Karpas-422 (cell line): ENCODE measurements at regions not wholly inside any gene's neighbourhood (a gene's known extent, or its start where the extent isn't known, plus 50 kb on each side); places are given as distances from the start of the nearest gene placed in this dataset.

Experiments used
- DNase-seq: peaks from one replicate; pipeline ENCODE4 v3.0.0-alpha.2; 2015
- H2AFZ ChIP-seq: fragments of 200-600 bp; sonication (generic); 2 replicates; pipeline ENCODE4 v1.6.1; 2014; ENCODE audit warnings: antibody characterized with exemption, low read length, mixed read lengths
- H3K27ac ChIP-seq: fragments of 200-600 bp; sonication (generic); 2 replicates; pipeline ENCODE4 v1.5.1; 2014; ENCODE audit warnings: mild to moderate bottlenecking, low read length, moderate library complexity
- H3K27me3 ChIP-seq: fragments of 200-600 bp; sonication (generic); 2 replicates; pipeline ENCODE4 v1.6.1; 2014; ENCODE audit warnings: low read length, mixed read lengths
- H3K36me3 ChIP-seq: fragments of 200-600 bp; sonication (generic); 2 replicates; pipeline ENCODE4 v1.6.1; 2014; ENCODE audit warnings: low read length, mixed read lengths; ENCODE audit not compliant: insufficient read depth
- H3K4me1 ChIP-seq: fragments of 200-600 bp; sonication (generic); 2 replicates; pipeline ENCODE4 v1.6.1; 2014; ENCODE audit warnings: mild to moderate bottlenecking, low read length, mixed read lengths
- H3K4me2 ChIP-seq: fragments of 200-600 bp; sonication (generic); 2 replicates; pipeline ENCODE4 v1.6.1; 2014; ENCODE audit warnings: low read length, low read depth, mild to moderate bottlenecking; ENCODE audit not compliant: poor library complexity, severe bottlenecking
- H3K4me3 ChIP-seq: fragments of 200-600 bp; sonication (generic); 2 replicates; pipeline ENCODE4 v1.5.1; 2014; ENCODE audit warnings: mild to moderate bottlenecking, antibody characterized with exemption, low read length, mixed read lengths
- H3K79me2 ChIP-seq: fragments of 200-600 bp; sonication (generic); 2 replicates; pipeline ENCODE4 v1.6.1; 2014; ENCODE audit warnings: mild to moderate bottlenecking, low read length, mixed read lengths
- H3K9ac ChIP-seq: fragments of 200-600 bp; sonication (generic); 2 replicates; pipeline ENCODE4 v1.6.0; 2014; ENCODE audit warnings: low read length
- H3K9me2 ChIP-seq: fragments of 200-600 bp; sonication (generic), shearing (Covaris generic); replicated peaks from 2 replicates; pipeline ENCODE4 v1.6.0; 2014; ENCODE audit warnings: mild to moderate bottlenecking, low read length, moderate library complexity; ENCODE audit not compliant: insufficient read depth
- H3K9me3 ChIP-seq: fragments of 300-700, 200-600 bp; sonication (generic); 2 replicates; pipeline ENCODE4 v1.6.1; 2014; ENCODE audit warnings: low read length, mixed read lengths
- H4K20me1 ChIP-seq: fragments of 200-600 bp; sonication (generic); 2 replicates; pipeline ENCODE4 v1.6.1; 2014; ENCODE audit warnings: mild to moderate bottlenecking, antibody characterized with exemption, low read length, low read depth; ENCODE audit not compliant: insufficient read depth

GRCh38 chr5:115433918-115434317 lies 110.7 kb downstream of the FEM1C start:
- Histone ChIP-seq H3K4me1 (no peaks in the 10 kb centered on the region), H3K9me3 (no peaks in the 10 kb centered on the region), H3K4me2 (no peak overlapping the region), H3K9me2 (no peaks in the 10 kb centered on the region), H3K4me3 (no peak overlapping the region), H3K9ac (no peak overlapping the region), H3K27me3 (no peaks in the 10 kb centered on the region), H3K27ac (no peak overlapping the region), H2AFZ (no peak overlapping the region), H3K79me2 (no peaks in the 10 kb centered on the region), H4K20me1 (no peaks in the 10 kb centered on the region), H3K36me3 (no peaks in the 10 kb centered on the region)
- DNase-seq: no peak

GRCh38 chr5:115432691-115433090 lies 111.9 kb downstream of the FEM1C start:
- H3K9ac ChIP-seq: no peak overlapping the region
- no peaks in the 10 kb centered on the region for H4K20me1 ChIP-seq

GRCh38 chr5:115431116-115431515 lies 113.5 kb downstream of the FEM1C start:
- Histone ChIP-seq H3K4me2 (no peak overlapping the region), H4K20me1 (no peaks in the 10 kb centered on the region), H3K9me2 (no peaks in the 10 kb centered on the region), H3K9ac (no peak overlapping the region), H3K79me2 (no peaks in the 10 kb centered on the region), H3K27me3 (no peaks in the 10 kb centered on the region), H3K36me3 (no peaks in the 10 kb centered on the region), H3K9me3 (no peaks in the 10 kb centered on the region), H3K4me3 (no peak overlapping the region), H3K27ac (no peak overlapping the region), H3K4me1 (no peaks in the 10 kb centered on the region), H2AFZ (no peak overlapping the region)
- DNase-seq: no peak

More at GRCh38 chr5:115432691-115433090, 111.9 kb downstream of the FEM1C start:
- Histone ChIP-seq H3K4me2 (no peak overlapping the region), H2AFZ (no peak overlapping the region), H3K36me3 (no peaks in the 10 kb centered on the region), H3K27ac (no peak overlapping the region), H3K4me1 (no peaks in the 10 kb centered on the region), H3K9me3 (no peaks in the 10 kb centered on the region), H3K4me3 (no peak overlapping the region), H3K9me2 (no peaks in the 10 kb centered on the region), H3K79me2 (no peaks in the 10 kb centered on the region), H3K27me3 (no peaks in the 10 kb centered on the region)
- no peak for DNase-seq

GRCh38 chr5:115430374-115430773 lies 114.2 kb downstream of the FEM1C start:
- Histone ChIP-seq H3K4me3 (no peak overlapping the region), H2AFZ (no peak overlapping the region), H3K4me1 (no peaks in the 10 kb centered on the region), H3K79me2 (no peaks in the 10 kb centered on the region), H3K36me3 (no peaks in the 10 kb centered on the region), H3K9ac (no peak overlapping the region), H3K9me3 (no peaks in the 10 kb centered on the region), H3K9me2 (no peaks in the 10 kb centered on the region), H3K27ac (no peak overlapping the region), H3K27me3 (no peaks in the 10 kb centered on the region), H3K4me2 (no peak overlapping the region), H4K20me1 (no peaks in the 10 kb centered on the region)
- DNase-seq: no peak

- Histone ChIP-seq H3K36me3 (no peaks in the 10 kb centered on the region), H3K4me2 (no peak overlapping the region), H3K9me3 (no peaks in the 10 kb centered on the region), H3K27ac (no peak overlapping the region), H3K9me2 (no peaks in the 10 kb centered on the region), H3K4me1 (no peaks in the 10 kb centered on the region), H3K27me3 (no peaks in the 10 kb centered on the region), H3K79me2 (no peaks in the 10 kb centered on the region), H3K4me3 (no peak overlapping the region), H2AFZ (no peak overlapping the region), H3K9ac (no peak overlapping the region), H4K20me1 (no peaks in the 10 kb centered on the region)
- DNase-seq: no peak
Observed at GRCh38 chr5:115429345-115429940, 115.1 kb downstream of the FEM1C start.

GRCh38 chr5:115428676-115429075 lies 115.9 kb downstream of the FEM1C start:
- Histone ChIP-seq H3K27ac (no peak overlapping the region), H3K36me3 (no peaks in the 10 kb centered on the region), H3K9me2 (no peaks in the 10 kb centered on the region), H3K4me2 (no peak overlapping the region), H3K79me2 (no peaks in the 10 kb centered on the region), H3K4me1 (no peaks in the 10 kb centered on the region), H2AFZ (no peak overlapping the region), H3K9ac (no peak overlapping the region), H3K4me3 (no peak overlapping the region), H3K9me3 (no peaks in the 10 kb centered on the region), H3K27me3 (peaks cover 3% of the 10 kb centered on the region; the same call in 1 of the 2 replicates), H4K20me1 (no peaks in the 10 kb centered on the region)
- DNase-seq: no peak

- H3K4me1 ChIP-seq: no peaks in the 10 kb centered on the region
- no peak overlapping the region for H3K27ac ChIP-seq
- peaks cover 3% of the 10 kb centered on the region; the same call in 1 of the 2 replicates for H3K27me3 ChIP-seq
- no peaks in the 10 kb centered on the region for H3K36me3 ChIP-seq
- no peaks in the 10 kb centered on the region for H3K9me3 ChIP-seq
- H3K9me2 ChIP-seq: no peaks in the 10 kb centered on the region
- H3K4me3 ChIP-seq: no peak overlapping the region
- no peaks in the 10 kb centered on the region for H4K20me1 ChIP-seq
- no peak for DNase-seq
- H3K9ac ChIP-seq: no peak overlapping the region
- H2AFZ ChIP-seq: no peak overlapping the region
- no peaks in the 10 kb centered on the region for H3K79me2 ChIP-seq
- H3K4me2 ChIP-seq: no peak overlapping the region
Observed at GRCh38 chr5:115428248-115428647, 116.3 kb downstream of the FEM1C start.

GRCh38 chr5:115424446-115424845 lies 120.1 kb downstream of the FEM1C start:
- DNase-seq: no peak
- Histone ChIP-seq H3K9me3 (no peaks in the 10 kb centered on the region), H3K36me3 (no peaks in the 10 kb centered on the region), H3K4me1 (no peaks in the 10 kb centered on the region), H3K79me2 (no peaks in the 10 kb centered on the region), H3K9ac (no peak overlapping the region), H3K9me2 (no peaks in the 10 kb centered on the region), H3K27ac (no peak overlapping the region), H3K27me3 (peaks cover 3% of the 10 kb centered on the region; the same call in 1 of the 2 replicates), H3K4me3 (no peak overlapping the region), H2AFZ (no peak overlapping the region), H3K4me2 (no peak overlapping the region), H4K20me1 (no peaks in the 10 kb centered on the region)
